ENCODE measurements at regions not wholly inside any gene's neighbourhood (a gene's known extent, or its start where the extent isn't known, plus 50 kb on each side); places are given as distances from the start of the nearest gene placed in this dataset.

- ChIA-PET POLR2A (no interaction called here), CTCF (no interaction called here)
- H3K4me3 Mint-ChIP-seq = no peak overlapping the region
Observed at GRCh38 chr6:85044361-85044760, 280.0 kb upstream of the TBX18 start.

GRCh38 chr6:85041376-85041775, 277.0 kb upstream of the TBX18 start:
- POLR2A ChIA-PET = no interaction called here
- CTCF ChIA-PET = no interaction called here
- no peak for TF ChIP-seq MAX (CRISPR knock-in tag; IDR thresholded peaks at IDR 0.05)
- TF ChIP-seq ZMAT4 (CRISPR knock-in tag; IDR thresholded peaks at IDR 0.05) = no peak
- TF ChIP-seq TP53 (CRISPR knock-in tag; IDR thresholded peaks at IDR 0.05) = no peak
- no peak for TF ChIP-seq ZNF416 (CRISPR knock-in tag; IDR thresholded peaks at IDR 0.05)
- no peak for TF ChIP-seq ETV6 (CRISPR knock-in tag; IDR thresholded peaks at IDR 0.05)
- TF ChIP-seq TEAD4 (CRISPR knock-in tag; IDR thresholded peaks at IDR 0.05) = no peak
- no peak for TF ChIP-seq ZNF219 (CRISPR knock-in tag; IDR thresholded peaks at IDR 0.05; ENCODE audit: borderline replicate concordance)
- no peak for TF ChIP-seq SOX15 (CRISPR knock-in tag; IDR thresholded peaks at IDR 0.05)
- no peak for TF ChIP-seq IRF1 (CRISPR knock-in tag; IDR thresholded peaks at IDR 0.05)
- no peaks in the 10 kb centered on the region for H3K36me3 Mint-ChIP-seq
- no peak overlapping the region for H3K4me3 Mint-ChIP-seq
- H3K27me3 Mint-ChIP-seq (ENCODE audit: low read depth) = no peaks in the 10 kb centered on the region
- no peak overlapping the region for H3K27ac Mint-ChIP-seq
- H3K9me3 Mint-ChIP-seq = peaks cover 7% of the 10 kb centered on the region
- ATAC-seq (no peak), DNase-seq (ENCODE audit: low spot score) (no peak)
- no peaks in the 10 kb centered on the region for H3K4me1 Mint-ChIP-seq

More at GRCh38 chr6:85044361-85044760, 280.0 kb upstream of the TBX18 start:
- ATAC-seq (no peak), DNase-seq (ENCODE audit: low spot score) (no peak)
- H3K27ac Mint-ChIP-seq = no peak overlapping the region
- H3K36me3 Mint-ChIP-seq = no peaks in the 10 kb centered on the region
- 0 out of 2 replicates have a peak, but pooled peaks cover 4% of the 10 kb centered on the region for H3K9me3 Mint-ChIP-seq
- H3K27me3 Mint-ChIP-seq (ENCODE audit: low read depth) = no peaks in the 10 kb centered on the region
- H3K4me1 Mint-ChIP-seq = no peaks in the 10 kb centered on the region
- TF ChIP-seq MYBL2 (CRISPR knock-in tag; IDR thresholded peaks at IDR 0.05) (no peak), SMAD4 (CRISPR knock-in tag; IDR thresholded peaks at IDR 0.05) (no peak), NFATC4 (CRISPR knock-in tag; IDR thresholded peaks at IDR 0.05) (no peak), ZSCAN18 (CRISPR knock-in tag; IDR thresholded peaks at IDR 0.05) (no peak), TEAD1 (CRISPR knock-in tag; IDR thresholded peaks at IDR 0.05) (no peak), ZNF416 (CRISPR knock-in tag; IDR thresholded peaks at IDR 0.05) (no peak), CREB1 (CRISPR knock-in tag; IDR thresholded peaks at IDR 0.05) (no peak), RORB (CRISPR knock-in tag; IDR thresholded peaks at IDR 0.05) (no peak), ZNF232 (CRISPR knock-in tag; IDR thresholded peaks at IDR 0.05) (no peak), NR3C1 (CRISPR knock-in tag; conservative IDR thresholded peaks at IDR 0.05; ENCODE audit: low read depth) (no peak), GABPB1 (CRISPR knock-in tag; IDR thresholded peaks at IDR 0.05) (no peak)

GRCh38 chr6:85037221-85037620, 272.8 kb upstream of the TBX18 start:
- ATAC-seq = no peak
- H3K4me1 Mint-ChIP-seq = no peaks in the 10 kb centered on the region
- CTCF ChIA-PET = no interaction called here
- TF ChIP-seq FOXP4 (CRISPR knock-in tag; IDR thresholded peaks at IDR 0.05) (no peak), RELA (CRISPR knock-in tag; IDR thresholded peaks at IDR 0.05; ENCODE audit: borderline replicate concordance) (no peak), GTF2I (CRISPR knock-in tag; conservative IDR thresholded peaks at IDR 0.05) (no peak), FOXJ3 (CRISPR knock-in tag; IDR thresholded peaks at IDR 0.05; ENCODE audit: borderline replicate concordance) (no peak), ZNF396 (CRISPR knock-in tag; IDR thresholded peaks at IDR 0.05; ENCODE audit: borderline replicate concordance) (no peak), ZNF425 (CRISPR knock-in tag; conservative IDR thresholded peaks at IDR 0.05) (no peak), CREB1 (CRISPR knock-in tag; IDR thresholded peaks at IDR 0.05) (no peak)

More at GRCh38 chr6:85037221-85037620, 272.8 kb upstream of the TBX18 start:
- H3K27ac Mint-ChIP-seq = no peak overlapping the region
- DNase-seq (ENCODE audit: low spot score) = no peak
- peaks cover 2% of the 10 kb centered on the region; the same call in 1 of the 2 replicates for H3K27me3 Mint-ChIP-seq (ENCODE audit: low read depth)
- POLR2A ChIA-PET = no interaction called here
- peaks cover 34% of the 10 kb centered on the region for H3K9me3 Mint-ChIP-seq
- no peak overlapping the region for H3K4me3 Mint-ChIP-seq
- H3K36me3 Mint-ChIP-seq = peaks cover 28% of the 10 kb centered on the region

Data from WTC11 (cell line).